ENCODE measurements at regions not wholly inside any gene's neighbourhood (a gene's known extent, or its start where the extent isn't known, plus 50 kb on each side); places are given as distances from the start of the nearest gene placed in this dataset.
A peak's percentile ranks its signal among the peaks of the same experiment; 100 is the strongest.

DNA sequence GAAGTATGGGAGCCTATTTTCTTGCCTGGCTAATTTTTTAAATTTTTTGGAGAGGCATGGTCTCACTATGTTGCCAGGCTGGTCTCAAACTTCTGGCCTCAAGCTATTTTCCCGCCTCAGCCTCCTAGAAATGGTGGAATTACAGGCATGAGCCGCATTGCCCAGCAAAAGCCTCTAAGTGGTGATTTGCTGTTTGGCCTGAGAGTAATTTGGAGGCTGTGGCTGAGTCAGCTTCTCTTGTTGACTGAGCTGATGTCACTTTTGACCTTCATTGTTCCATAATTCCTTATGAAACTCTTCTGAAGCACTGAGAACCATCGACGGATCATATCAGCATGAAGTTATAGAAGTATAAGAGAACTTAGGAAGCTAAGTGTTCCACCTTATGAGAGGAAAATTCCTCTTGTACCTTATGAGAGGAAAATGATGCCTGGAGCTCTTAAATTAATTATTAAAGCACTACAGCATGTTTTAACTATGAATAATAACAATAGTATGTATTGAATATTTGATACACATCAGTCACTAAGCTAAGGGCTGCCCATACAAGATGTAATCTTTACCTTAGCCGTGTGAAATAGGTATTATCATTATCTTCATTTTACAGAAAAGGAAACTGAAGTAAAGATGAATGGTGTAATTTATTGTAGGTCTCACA is 220.8 kb upstream of the MON1B start:
- no peak for DNase-seq
- H3K4me3 ChIP-seq (ENCODE audit: low read length), result no peak overlapping the region
- no peaks in the 10 kb centered on the region for H3K9me3 ChIP-seq (ENCODE audit: control insufficient read depth, low read depth, low read length)
- H3K4me1 ChIP-seq (ENCODE audit: control insufficient read depth, insufficient read depth, low read length), result no peaks in the 10 kb centered on the region
- H3K27ac ChIP-seq (ENCODE audit: low read length), result no peak overlapping the region
- no CpG with 5 or more reads among the region's 5 CpGs for WGBS (ENCODE audit: insufficient coverage, low lambda C conversion rate)
- no peaks in the 10 kb centered on the region for H3K27me3 ChIP-seq (ENCODE audit: control insufficient read depth, insufficient read depth, low read length)
- H3K36me3 ChIP-seq (ENCODE audit: control insufficient read depth, insufficient read depth, low read length), result no peaks in the 10 kb centered on the region

DNA sequence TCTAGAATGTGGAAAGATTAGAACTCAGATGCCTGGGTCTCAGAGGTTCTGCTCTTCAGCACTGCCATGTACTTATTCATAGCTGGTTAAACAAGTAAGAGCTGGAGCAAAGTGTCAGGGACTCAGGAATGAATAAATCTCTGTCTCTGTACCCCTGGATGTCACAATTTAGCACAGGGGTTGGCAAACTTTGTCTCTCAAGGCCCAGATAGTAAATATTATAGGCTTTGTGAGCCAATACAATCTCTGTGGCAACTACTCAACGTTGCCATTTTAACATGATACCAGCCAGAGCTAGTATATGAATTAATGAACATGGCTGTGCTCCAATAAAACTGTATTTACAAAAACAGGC is 220.3 kb upstream of the MON1B start:
- no peak for DNase-seq
- WGBS (ENCODE audit: insufficient coverage, low lambda C conversion rate), result no CpG with 5 or more reads among the region's 1 CpG
- H3K27ac ChIP-seq (ENCODE audit: low read length), result no peak overlapping the region

DNA sequence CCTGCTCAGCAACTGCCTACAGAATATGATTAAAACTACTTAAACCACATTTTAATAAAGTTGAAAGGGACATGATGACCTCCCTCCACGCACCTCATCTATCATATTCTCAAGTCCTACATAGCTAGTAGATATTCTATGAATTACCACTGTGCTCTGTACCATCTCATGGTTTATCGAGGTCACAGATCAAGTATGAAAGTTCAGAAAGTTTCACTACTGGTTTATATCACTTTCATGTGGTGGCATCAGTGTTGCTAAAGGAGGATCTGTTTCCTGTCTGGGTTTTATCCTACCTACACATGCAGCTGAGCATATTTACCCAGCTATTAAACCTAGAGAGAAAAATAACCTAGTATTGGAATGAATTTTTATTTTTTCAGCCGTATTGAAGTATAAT is 214.9 kb upstream of the MON1B start:
- Histone ChIP-seq H3K36me3 (ENCODE audit: control insufficient read depth, insufficient read depth, low read length) (no peaks in the 10 kb centered on the region), H3K9me3 (ENCODE audit: control insufficient read depth, low read depth, low read length) (no peaks in the 10 kb centered on the region), H3K4me1 (ENCODE audit: control insufficient read depth, insufficient read depth, low read length) (no peaks in the 10 kb centered on the region), H3K4me3 (ENCODE audit: low read length) (no peak overlapping the region), H3K27me3 (ENCODE audit: control insufficient read depth, insufficient read depth, low read length) (no peaks in the 10 kb centered on the region), H3K27ac (ENCODE audit: low read length) (no peak overlapping the region)
- 80% methylated on average over 1 of the region's 3 CpGs for WGBS (ENCODE audit: insufficient coverage, low lambda C conversion rate)
- DNase-seq, result no peak

More for the DNA sequence above, 220.3 kb upstream of the MON1B start:
- Histone ChIP-seq H3K4me3 (ENCODE audit: low read length) (no peak overlapping the region), H3K9me3 (ENCODE audit: control insufficient read depth, low read depth, low read length) (no peaks in the 10 kb centered on the region), H3K36me3 (ENCODE audit: control insufficient read depth, insufficient read depth, low read length) (no peaks in the 10 kb centered on the region), H3K4me1 (ENCODE audit: control insufficient read depth, insufficient read depth, low read length) (no peaks in the 10 kb centered on the region), H3K27me3 (ENCODE audit: control insufficient read depth, insufficient read depth, low read length) (no peaks in the 10 kb centered on the region)

DNA sequence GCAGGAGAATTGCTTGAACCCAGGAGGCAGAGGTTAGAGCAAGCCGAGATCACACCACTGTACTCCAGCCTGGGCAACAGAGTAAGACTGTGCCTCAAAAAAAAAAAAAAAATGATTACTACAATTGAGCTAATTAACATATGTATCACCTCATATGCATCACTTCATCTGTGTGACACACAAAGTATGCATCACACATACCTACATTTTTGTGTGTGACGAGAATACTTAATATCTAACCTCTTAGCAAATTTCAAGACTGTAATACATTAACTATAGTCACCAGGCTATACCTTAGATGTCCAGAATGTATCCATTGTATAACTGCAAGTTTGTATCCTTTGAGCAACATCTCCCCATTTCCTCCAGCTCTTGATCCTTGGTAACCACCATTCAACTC is 214.2 kb upstream of the MON1B start:
- Histone ChIP-seq H3K9me3 (ENCODE audit: control insufficient read depth, low read depth, low read length) (no peaks in the 10 kb centered on the region), H3K4me3 (ENCODE audit: low read length) (no peak overlapping the region), H3K27ac (ENCODE audit: low read length) (no peak overlapping the region), H3K4me1 (ENCODE audit: control insufficient read depth, insufficient read depth, low read length) (no peaks in the 10 kb centered on the region), H3K27me3 (ENCODE audit: control insufficient read depth, insufficient read depth, low read length) (no peaks in the 10 kb centered on the region), H3K36me3 (ENCODE audit: control insufficient read depth, insufficient read depth, low read length) (no peaks in the 10 kb centered on the region)
- WGBS (ENCODE audit: insufficient coverage, low lambda C conversion rate), result no CpG with 5 or more reads among the region's 2 CpGs
- DNase-seq, result no peak

DNA sequence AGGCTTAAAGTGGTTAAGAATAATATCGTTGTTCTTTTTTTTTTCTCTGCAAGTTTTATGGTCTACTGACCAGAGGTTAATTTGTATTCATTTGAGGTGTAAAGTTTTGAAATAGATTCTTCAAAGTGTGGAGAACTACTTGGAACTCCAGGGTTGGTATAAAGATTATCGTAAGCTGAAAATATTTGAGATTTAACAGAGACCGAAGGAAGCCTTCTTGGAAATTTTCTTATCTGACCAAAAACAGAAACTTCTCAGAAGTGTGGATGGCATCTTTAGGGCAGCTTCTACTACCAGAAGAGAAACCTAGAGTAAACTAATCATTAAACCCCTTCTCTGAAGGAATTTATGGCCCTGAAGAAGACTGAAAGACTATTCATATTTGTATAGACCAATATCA is 206.8 kb upstream of the MON1B start:
- DNase-seq, result peak in 1 of 2 donors; percentile 14
- WGBS (ENCODE audit: insufficient coverage, low lambda C conversion rate), result 12% methylated on average over 3 of the region's 3 CpGs
- Histone ChIP-seq H3K9me3 (ENCODE audit: control insufficient read depth, low read depth, low read length) (peaks cover 5% of the 10 kb centered on the region), H3K4me1 (ENCODE audit: control insufficient read depth, insufficient read depth, low read length) (peaks cover 2% of the 10 kb centered on the region), H3K27me3 (ENCODE audit: control insufficient read depth, insufficient read depth, low read length) (no peaks in the 10 kb centered on the region), H3K4me3 (ENCODE audit: low read length) (no peak overlapping the region), H3K27ac (ENCODE audit: low read length) (no peak overlapping the region), H3K36me3 (ENCODE audit: control insufficient read depth, insufficient read depth, low read length) (no peaks in the 10 kb centered on the region)

DNA sequence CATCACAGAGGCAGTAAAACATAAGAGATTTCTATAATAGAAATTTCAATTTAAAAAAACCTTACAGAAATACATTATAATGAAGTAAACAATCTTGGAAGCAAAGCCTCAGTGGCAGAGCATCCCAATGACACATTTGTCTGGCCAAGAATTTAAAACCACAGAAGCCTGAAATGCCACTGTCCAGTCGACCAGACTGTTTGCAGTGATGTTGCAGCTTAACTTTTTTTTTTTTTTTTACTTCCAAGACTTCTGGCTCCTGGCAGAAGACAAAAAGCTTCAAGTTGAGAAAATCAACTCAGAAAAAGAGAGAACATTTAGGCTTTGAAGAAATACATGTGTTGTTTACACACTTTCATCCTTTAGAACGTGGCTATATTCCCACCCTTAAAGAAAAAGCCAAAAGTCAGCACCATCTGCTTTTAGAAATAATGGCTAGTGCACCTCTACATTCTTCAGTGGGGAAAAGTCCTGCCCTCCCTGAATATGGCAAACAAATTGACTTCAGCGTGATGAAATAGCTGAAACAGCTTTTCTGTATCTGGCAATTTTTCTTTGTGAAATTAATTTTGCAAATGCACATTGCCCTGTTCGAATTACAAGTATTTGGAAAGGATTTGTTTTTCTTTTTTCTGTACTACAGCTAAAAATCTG is 205.5 kb upstream of the MON1B start:
- no peak overlapping the region for H3K27ac ChIP-seq (ENCODE audit: low read length)
- 72% methylated on average over 2 of the region's 4 CpGs for WGBS (ENCODE audit: insufficient coverage, low lambda C conversion rate)

DNA sequence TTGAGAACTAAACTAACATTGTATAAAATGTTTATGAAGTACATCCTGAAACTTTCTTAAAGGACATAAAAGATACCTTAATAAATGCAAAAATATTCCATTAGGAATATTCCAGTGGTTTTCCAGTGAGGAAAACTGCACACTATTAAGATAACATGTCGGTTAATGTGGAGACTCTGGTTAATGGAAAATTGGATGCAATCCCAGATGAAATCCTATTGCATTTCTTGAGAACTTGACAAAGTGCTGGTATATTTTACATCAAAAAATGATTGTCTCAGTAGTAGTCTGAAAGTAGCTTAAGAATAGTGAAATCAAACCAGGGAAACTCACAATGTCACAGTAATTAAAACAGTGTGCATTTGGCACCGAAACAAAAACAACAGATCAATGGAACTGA is 202.5 kb upstream of the MON1B start:
- WGBS (ENCODE audit: insufficient coverage, low lambda C conversion rate), result 83% methylated on average over 2 of the region's 2 CpGs
- Histone ChIP-seq H3K36me3 (ENCODE audit: control insufficient read depth, insufficient read depth, low read length) (no peaks in the 10 kb centered on the region), H3K4me3 (ENCODE audit: low read length) (no peak overlapping the region), H3K9me3 (ENCODE audit: control insufficient read depth, low read depth, low read length) (peaks cover 5% of the 10 kb centered on the region), H3K4me1 (ENCODE audit: control insufficient read depth, insufficient read depth, low read length) (peaks cover 2% of the 10 kb centered on the region), H3K27me3 (ENCODE audit: control insufficient read depth, insufficient read depth, low read length) (no peaks in the 10 kb centered on the region), H3K27ac (ENCODE audit: low read length) (no peak overlapping the region)
- DNase-seq, result no peak

More for the DNA sequence above, 205.5 kb upstream of the MON1B start:
- DNase-seq, result no peak
- H3K9me3 ChIP-seq (ENCODE audit: control insufficient read depth, low read depth, low read length), result peaks cover 5% of the 10 kb centered on the region
- H3K4me3 ChIP-seq (ENCODE audit: low read length), result no peak overlapping the region
- H3K4me1 ChIP-seq (ENCODE audit: control insufficient read depth, insufficient read depth, low read length), result peaks cover 2% of the 10 kb centered on the region
- no peaks in the 10 kb centered on the region for H3K27me3 ChIP-seq (ENCODE audit: control insufficient read depth, insufficient read depth, low read length)
- H3K36me3 ChIP-seq (ENCODE audit: control insufficient read depth, insufficient read depth, low read length), result no peaks in the 10 kb centered on the region

DNA sequence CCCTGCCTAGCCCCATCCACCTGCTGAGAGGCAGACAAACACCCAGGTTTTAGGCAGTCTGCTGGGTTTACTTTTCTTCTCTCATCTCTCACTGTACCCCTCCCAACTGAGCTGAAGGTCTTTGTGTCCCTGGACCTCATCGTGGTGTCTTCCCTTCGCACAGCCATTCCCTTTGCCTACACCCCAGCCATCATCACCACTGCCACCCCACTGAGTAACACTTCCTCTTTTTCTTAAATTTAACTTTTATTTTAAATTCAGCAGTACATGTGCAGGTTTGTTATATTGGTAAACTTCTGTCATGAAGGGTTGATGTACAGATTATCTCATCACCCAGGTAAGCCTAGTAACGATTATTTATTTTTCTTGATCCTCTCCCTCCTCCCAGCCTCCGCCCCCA is 188.3 kb upstream of the MON1B start:
- Histone ChIP-seq H3K4me1 (ENCODE audit: control insufficient read depth, insufficient read depth, low read length) (no peaks in the 10 kb centered on the region), H3K4me3 (ENCODE audit: low read length) (no peak overlapping the region), H3K36me3 (ENCODE audit: control insufficient read depth, insufficient read depth, low read length) (no peaks in the 10 kb centered on the region), H3K27ac (ENCODE audit: low read length) (no peak overlapping the region), H3K27me3 (ENCODE audit: control insufficient read depth, insufficient read depth, low read length) (no peaks in the 10 kb centered on the region), H3K9me3 (ENCODE audit: control insufficient read depth, low read depth, low read length) (no peaks in the 10 kb centered on the region)
- 86% methylated on average over 1 of the region's 4 CpGs for WGBS (ENCODE audit: insufficient coverage, low lambda C conversion rate)
- DNase-seq, result no peak

DNA sequence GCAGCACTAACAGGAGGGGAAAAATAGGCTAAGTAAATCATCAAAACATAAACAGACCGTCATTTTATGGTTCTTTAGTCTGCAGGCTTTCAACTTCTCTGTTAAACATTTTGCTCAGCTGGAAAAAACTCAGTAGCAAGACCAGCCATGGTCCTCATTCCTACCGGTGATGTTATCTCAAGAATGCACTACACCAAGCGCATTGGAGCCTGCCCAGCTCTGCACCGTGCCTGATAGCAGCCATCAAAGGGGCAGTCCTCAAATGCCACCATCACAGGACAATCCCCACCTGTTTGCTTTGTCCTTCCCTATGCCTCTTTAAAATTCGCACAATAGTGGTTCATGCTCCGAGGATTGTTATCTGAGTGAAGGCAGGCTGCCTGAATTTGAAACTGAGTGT is 181.5 kb upstream of the MON1B start:
- no peak for DNase-seq
- Histone ChIP-seq H3K4me1 (ENCODE audit: control insufficient read depth, insufficient read depth, low read length) (no peaks in the 10 kb centered on the region), H3K36me3 (ENCODE audit: control insufficient read depth, insufficient read depth, low read length) (no peaks in the 10 kb centered on the region), H3K4me3 (ENCODE audit: low read length) (no peak overlapping the region), H3K27me3 (ENCODE audit: control insufficient read depth, insufficient read depth, low read length) (no peaks in the 10 kb centered on the region), H3K27ac (ENCODE audit: low read length) (no peak overlapping the region), H3K9me3 (ENCODE audit: control insufficient read depth, low read depth, low read length) (no peaks in the 10 kb centered on the region)
- 33% methylated on average over 1 of the region's 6 CpGs for WGBS (ENCODE audit: insufficient coverage, low lambda C conversion rate)

DNA sequence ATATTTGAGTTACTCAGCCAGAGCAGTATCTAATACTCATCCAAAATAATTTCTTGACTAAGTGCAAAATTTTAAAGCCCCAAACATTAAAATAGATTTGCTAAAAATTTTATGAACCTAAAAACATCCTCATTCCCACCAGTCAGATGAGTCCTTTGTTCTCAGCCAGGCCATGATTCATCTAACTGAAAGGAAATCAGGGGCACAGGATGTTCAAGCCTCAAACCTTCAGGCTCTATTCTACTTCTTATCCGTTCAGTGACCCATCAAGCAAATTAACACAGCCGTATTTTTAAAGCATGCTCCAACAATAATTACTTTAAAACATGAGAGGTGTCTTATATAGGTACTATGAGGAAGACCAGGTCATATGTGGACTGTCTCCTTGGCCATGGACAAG is 176.5 kb upstream of the MON1B start:
- no peaks in the 10 kb centered on the region for H3K36me3 ChIP-seq (ENCODE audit: control insufficient read depth, insufficient read depth, low read length)
- no peaks in the 10 kb centered on the region for H3K4me1 ChIP-seq (ENCODE audit: control insufficient read depth, insufficient read depth, low read length)
- H3K9me3 ChIP-seq (ENCODE audit: control insufficient read depth, low read depth, low read length), result no peaks in the 10 kb centered on the region
- H3K27ac ChIP-seq (ENCODE audit: low read length), result no peak overlapping the region
- no peak for DNase-seq
- no peaks in the 10 kb centered on the region for H3K27me3 ChIP-seq (ENCODE audit: control insufficient read depth, insufficient read depth, low read length)
- H3K4me3 ChIP-seq (ENCODE audit: low read length), result no peak overlapping the region
- no CpG with 5 or more reads among the region's 2 CpGs for WGBS (ENCODE audit: insufficient coverage, low lambda C conversion rate)

DNA sequence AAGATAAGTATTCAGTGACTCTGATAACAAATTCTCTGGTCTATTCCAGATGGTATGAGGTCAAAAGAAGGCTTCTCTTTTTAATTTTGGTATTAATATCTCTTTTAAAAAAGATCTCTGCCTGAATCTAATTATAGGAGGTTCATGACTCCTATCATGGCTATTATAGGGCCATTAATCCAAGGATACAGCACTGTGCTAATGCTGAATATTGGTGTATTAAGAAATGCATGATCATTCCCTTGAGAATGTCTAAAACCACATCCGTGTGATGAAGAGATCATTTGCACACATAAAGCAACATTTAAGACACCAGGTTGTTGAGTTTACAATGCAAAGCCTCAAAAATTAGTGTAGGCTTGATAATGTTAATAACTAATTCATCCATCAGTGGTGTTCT is 160.4 kb upstream of the MON1B start:
- WGBS (ENCODE audit: insufficient coverage, low lambda C conversion rate), result 67% methylated on average over 1 of the region's 1 CpG

More for the DNA sequence above, 160.4 kb upstream of the MON1B start:
- no peak overlapping the region for H3K27ac ChIP-seq (ENCODE audit: low read length)
- H3K27me3 ChIP-seq (ENCODE audit: control insufficient read depth, insufficient read depth, low read length), result no peaks in the 10 kb centered on the region
- H3K9me3 ChIP-seq (ENCODE audit: control insufficient read depth, low read depth, low read length), result no peaks in the 10 kb centered on the region
- H3K4me1 ChIP-seq (ENCODE audit: control insufficient read depth, insufficient read depth, low read length), result no peaks in the 10 kb centered on the region
- no peak overlapping the region for H3K4me3 ChIP-seq (ENCODE audit: low read length)
- no peaks in the 10 kb centered on the region for H3K36me3 ChIP-seq (ENCODE audit: control insufficient read depth, insufficient read depth, low read length)
- DNase-seq, result no peak

All from large intestine (tissue), 3 donors.